Memory B cell (primary cell): ENCODE measurements at regions not wholly inside any gene's neighbourhood (a gene's known extent, or its start where the extent isn't known, plus 50 kb on each side); places are given as distances from the start of the nearest gene placed in this dataset.
A peak's percentile ranks its signal among the peaks of the same experiment; 100 is the strongest.
"Not testable (repeated sequence)": the region's sequence is repeated elsewhere in the genome, so short reads cannot be mapped to it uniquely, and the experiment has no call there.

Source experiments
- ATAC-seq: fragments of 150-1000 bp; cut with Tn5 transposase; 2 replicates; pipeline ENCODE4 v1.10.0; 2021; ENCODE audit warnings: low read depth, mild to moderate bottlenecking, moderate library complexity
- DNase-seq, 2 donors: peaks; one replicate each; pipeline ENCODE4 v3.0.0; 2022; ENCODE audit warnings: low spot score in 2 of 2
- H3K27ac Mint-ChIP-seq: one replicate; pipeline ENCODE4 v1.8.0; 2022; ENCODE audit warnings: mild to moderate bottlenecking, moderate library complexity, mixed read lengths
- H3K27me3 Mint-ChIP-seq: one replicate; pipeline ENCODE4 v1.8.0; 2022; ENCODE audit warnings: mixed read lengths
- H3K36me3 Mint-ChIP-seq: one replicate; pipeline ENCODE4 v1.8.0; 2022; ENCODE audit warnings: mild to moderate bottlenecking, mixed read lengths
- H3K4me1 Mint-ChIP-seq: one replicate; pipeline ENCODE4 v1.8.0; 2022; ENCODE audit warnings: mixed read lengths
- H3K4me3 Mint-ChIP-seq: one replicate; pipeline ENCODE4 v1.8.0; 2022; ENCODE audit warnings: mild to moderate bottlenecking, moderate library complexity, mixed read lengths
- H3K9me3 Mint-ChIP-seq: one replicate; pipeline ENCODE4 v1.8.0; 2022; ENCODE audit warnings: mixed read lengths

DNA sequence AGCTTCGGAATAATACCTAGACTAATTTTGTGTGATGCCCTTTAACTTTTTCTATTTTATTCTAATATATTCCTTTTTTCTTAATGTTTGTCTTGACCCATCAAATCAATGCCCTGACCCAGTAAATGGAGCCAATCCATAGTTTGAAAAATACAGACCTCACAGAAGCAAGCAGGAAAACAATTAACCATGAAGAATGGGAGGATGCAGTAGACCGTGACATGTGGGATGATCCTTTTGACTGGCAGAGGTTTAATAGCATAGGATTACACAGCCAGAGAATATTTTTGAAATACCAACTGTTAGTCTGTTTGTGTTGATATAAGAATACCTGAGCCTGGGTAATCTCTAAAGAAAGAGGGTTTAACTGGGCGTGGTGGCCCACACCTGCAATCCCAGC is 142.6 kb upstream of the NEBL start:
- no peak overlapping the region for H3K4me3 Mint-ChIP-seq
- H3K27ac Mint-ChIP-seq = no peak overlapping the region
- peaks cover 3% of the 10 kb centered on the region for H3K4me1 Mint-ChIP-seq
- peaks cover 3% of the 10 kb centered on the region for H3K27me3 Mint-ChIP-seq
- H3K36me3 Mint-ChIP-seq = no peaks in the 10 kb centered on the region
- no peaks in the 10 kb centered on the region for H3K9me3 Mint-ChIP-seq
- ATAC-seq (no peak), DNase-seq (no peak)

DNA sequence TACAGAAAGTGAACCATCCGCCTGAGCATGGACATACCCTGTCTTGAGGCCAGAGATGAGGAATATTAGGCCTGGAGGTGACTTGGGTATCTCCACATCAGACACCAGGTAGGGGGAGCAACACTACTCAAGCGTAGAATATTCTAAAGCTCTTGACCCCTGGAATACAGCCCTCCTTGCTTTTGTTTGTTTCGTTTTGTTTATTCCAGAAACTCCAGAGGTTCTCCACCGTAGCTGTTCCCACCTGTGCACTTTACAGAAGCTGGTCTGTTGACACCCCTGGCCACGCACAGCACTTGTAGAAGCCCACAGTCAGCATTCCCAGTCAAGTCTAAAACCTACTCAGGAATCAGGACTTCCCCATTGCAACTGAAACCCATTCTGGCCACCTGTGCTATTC is 139.6 kb upstream of the NEBL start:
- ATAC-seq = no peak
- Mint-ChIP-seq H3K9me3 (no peaks in the 10 kb centered on the region), H3K4me3 (no peak overlapping the region), H3K27ac (no peak overlapping the region), H3K36me3 (no peaks in the 10 kb centered on the region), H3K4me1 (peaks cover 3% of the 10 kb centered on the region), H3K27me3 (peaks cover 2% of the 10 kb centered on the region)
- DNase-seq = no peak

DNA sequence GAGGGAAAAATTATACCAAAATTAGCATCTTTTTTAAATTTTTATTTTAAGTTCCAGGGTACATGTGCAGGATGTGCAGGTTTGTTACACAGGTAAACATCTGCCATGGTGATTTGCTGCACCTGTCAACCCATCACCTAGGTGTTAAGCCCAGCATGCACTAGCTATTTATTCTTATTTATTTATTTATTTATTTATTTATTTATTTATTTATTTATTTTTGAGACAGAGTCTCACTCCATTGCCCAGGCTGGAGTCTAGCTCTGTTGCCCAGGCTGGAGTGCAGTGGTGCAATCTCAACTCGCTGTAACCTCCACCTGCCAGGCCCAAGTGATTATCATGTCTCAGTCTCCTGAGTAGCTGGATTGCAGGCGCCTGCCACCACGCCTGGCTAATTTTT is 137.7 kb upstream of the NEBL start:
- not testable (repeated sequence) for H3K4me1 Mint-ChIP-seq, H3K27me3 Mint-ChIP-seq, H3K9me3 Mint-ChIP-seq, H3K36me3 Mint-ChIP-seq, H3K4me3 Mint-ChIP-seq, H3K27ac Mint-ChIP-seq, DNase-seq, ATAC-seq

DNA sequence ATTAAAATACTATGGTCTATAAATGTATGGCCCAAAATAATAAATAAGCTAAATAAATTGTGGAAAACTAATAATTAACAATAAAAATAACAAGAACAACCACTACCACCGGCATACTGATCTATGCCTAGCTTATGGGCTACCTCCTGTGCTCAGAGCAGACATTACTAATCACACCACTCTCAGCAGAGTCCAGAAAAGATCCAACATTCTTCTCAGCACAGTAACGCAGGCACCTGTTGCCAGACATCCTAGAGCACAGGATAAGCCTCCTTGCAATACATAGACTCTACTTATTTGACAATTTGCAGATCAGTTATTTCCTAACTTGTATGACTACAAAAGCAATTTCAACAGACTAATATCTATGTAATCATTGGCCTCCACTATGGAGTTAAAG is 137.1 kb upstream of the NEBL start:
- Mint-ChIP-seq H3K27ac (no peak overlapping the region), H3K4me1 (peaks cover 3% of the 10 kb centered on the region), H3K27me3 (no peaks in the 10 kb centered on the region), H3K4me3 (no peak overlapping the region), H3K36me3 (no peaks in the 10 kb centered on the region), H3K9me3 (no peaks in the 10 kb centered on the region)
- no peak for DNase-seq
- no peak for ATAC-seq

DNA sequence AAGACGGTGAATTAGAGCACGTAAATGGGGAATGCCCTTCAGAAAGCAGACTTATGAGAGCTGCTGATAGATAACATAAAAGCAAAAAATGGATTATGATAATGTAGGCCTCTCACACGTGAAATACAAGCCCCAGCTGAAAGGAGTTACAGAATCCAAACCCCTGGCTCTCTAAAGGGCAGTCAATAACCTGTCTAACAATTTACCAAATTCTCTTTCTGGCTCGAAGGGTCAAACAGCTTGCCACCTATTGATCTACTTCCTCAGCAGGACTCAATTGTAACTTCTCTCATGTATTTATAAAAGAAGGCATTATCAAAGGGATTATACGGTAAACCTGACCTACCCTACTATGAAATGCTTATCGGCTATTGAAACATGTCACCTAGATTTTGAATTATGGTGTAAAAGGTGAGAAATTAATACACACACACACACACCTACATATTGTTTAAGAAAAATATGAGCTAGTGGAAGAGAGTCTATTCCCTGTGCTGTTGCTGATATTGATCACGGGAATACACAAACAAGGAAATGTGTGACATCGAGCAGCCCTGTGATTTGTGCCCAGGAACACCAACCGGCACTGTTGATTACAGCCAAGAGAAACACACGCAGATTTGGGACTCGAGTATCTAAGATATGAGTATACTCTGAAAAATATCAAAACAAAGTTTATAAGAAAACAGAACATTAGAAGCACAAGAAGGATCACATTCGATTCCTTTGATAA is 135.6 kb upstream of the NEBL start:
- H3K27ac Mint-ChIP-seq = no peak overlapping the region
- ATAC-seq (no peak), DNase-seq (no peak)
- H3K27me3 Mint-ChIP-seq = no peaks in the 10 kb centered on the region
- H3K9me3 Mint-ChIP-seq = no peaks in the 10 kb centered on the region
- no peaks in the 10 kb centered on the region for H3K36me3 Mint-ChIP-seq
- H3K4me1 Mint-ChIP-seq = peaks cover 3% of the 10 kb centered on the region
- H3K4me3 Mint-ChIP-seq = no peak overlapping the region

DNA sequence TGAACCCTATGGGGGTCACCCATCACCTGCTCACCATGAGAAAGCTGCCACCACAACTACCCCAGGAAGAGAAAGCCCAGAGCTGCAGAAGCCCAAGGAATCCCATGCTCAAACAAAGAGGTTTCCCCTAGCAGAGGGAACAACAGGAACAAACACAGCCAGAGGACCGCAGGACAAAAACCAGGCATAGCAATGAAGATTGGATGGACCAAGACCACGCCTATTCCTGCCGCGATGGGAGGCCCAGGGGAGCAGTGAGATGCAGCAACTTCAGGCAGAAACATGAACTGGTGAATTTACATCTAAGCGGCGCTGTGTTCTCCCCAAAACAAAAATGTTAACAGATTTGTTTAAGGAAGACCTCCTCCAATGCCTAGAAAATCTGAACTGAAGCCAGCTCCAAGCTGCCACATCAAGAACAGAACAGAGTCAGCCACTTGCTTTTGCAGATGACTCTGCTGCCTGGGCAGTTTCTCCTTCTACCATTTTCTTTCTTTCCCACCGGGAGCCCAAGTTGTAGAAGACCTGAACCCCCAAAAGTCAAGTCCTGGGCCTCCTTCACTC is 134.2 kb upstream of the NEBL start:
- Mint-ChIP-seq H3K36me3 (no peaks in the 10 kb centered on the region), H3K27ac (no peak overlapping the region), H3K4me3 (no peak overlapping the region), H3K4me1 (no peaks in the 10 kb centered on the region), H3K27me3 (peaks cover 3% of the 10 kb centered on the region), H3K9me3 (no peaks in the 10 kb centered on the region)
- DNase-seq (no peak), ATAC-seq (no peak)

DNA sequence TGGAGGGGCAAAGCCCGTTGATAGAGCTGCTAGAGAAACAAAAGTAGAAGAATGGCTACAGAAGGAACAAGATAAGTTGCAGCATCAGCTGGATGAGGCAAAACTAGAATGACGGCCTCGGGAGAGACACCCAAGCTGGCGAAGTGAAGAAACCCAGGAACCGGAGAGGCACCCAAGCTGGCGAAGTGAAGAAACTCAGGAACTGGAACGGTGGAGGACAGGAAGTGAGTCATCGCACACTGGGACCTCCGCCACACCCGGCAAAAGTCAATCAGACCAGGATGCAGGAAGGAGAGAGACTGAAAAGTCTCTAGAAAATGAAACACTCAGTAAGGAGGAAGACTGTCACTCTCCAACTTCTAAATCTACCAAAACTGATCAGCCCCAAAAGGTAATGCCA is 133.0 kb upstream of the NEBL start:
- DNase-seq (no peak), ATAC-seq (no peak)
- H3K4me3 Mint-ChIP-seq = no peak overlapping the region
- no peaks in the 10 kb centered on the region for H3K36me3 Mint-ChIP-seq
- H3K9me3 Mint-ChIP-seq = no peaks in the 10 kb centered on the region
- H3K27me3 Mint-ChIP-seq = peaks cover 3% of the 10 kb centered on the region
- H3K4me1 Mint-ChIP-seq = no peaks in the 10 kb centered on the region
- no peak overlapping the region for H3K27ac Mint-ChIP-seq

DNA sequence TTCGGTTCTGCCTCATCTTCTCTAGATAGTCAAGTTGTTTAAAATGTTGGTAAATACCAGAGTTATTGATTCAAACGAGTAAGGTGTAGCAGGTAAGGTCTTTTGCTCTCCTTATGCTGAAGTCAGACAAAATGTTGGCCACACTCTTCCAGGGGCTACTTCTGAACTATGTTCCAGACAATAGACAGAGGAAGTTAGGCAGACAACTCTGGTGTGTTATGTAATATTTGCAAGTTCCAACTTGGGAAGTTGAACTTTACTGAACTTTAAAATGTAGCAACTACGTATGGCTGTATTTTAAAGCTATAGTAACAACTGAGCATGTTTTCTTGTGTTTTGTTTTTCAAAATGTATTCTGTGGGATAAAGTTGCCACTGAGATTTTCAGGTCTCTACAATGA is 125.7 kb upstream of the NEBL start:
- peaks cover 4% of the 10 kb centered on the region for H3K9me3 Mint-ChIP-seq
- peaks cover 5% of the 10 kb centered on the region for H3K4me1 Mint-ChIP-seq
- H3K36me3 Mint-ChIP-seq = peaks cover 3% of the 10 kb centered on the region
- peaks cover 6% of the 10 kb centered on the region for H3K27me3 Mint-ChIP-seq
- no peak overlapping the region for H3K4me3 Mint-ChIP-seq
- no peak for DNase-seq
- no peak overlapping the region for H3K27ac Mint-ChIP-seq
- ATAC-seq = no peak

DNA sequence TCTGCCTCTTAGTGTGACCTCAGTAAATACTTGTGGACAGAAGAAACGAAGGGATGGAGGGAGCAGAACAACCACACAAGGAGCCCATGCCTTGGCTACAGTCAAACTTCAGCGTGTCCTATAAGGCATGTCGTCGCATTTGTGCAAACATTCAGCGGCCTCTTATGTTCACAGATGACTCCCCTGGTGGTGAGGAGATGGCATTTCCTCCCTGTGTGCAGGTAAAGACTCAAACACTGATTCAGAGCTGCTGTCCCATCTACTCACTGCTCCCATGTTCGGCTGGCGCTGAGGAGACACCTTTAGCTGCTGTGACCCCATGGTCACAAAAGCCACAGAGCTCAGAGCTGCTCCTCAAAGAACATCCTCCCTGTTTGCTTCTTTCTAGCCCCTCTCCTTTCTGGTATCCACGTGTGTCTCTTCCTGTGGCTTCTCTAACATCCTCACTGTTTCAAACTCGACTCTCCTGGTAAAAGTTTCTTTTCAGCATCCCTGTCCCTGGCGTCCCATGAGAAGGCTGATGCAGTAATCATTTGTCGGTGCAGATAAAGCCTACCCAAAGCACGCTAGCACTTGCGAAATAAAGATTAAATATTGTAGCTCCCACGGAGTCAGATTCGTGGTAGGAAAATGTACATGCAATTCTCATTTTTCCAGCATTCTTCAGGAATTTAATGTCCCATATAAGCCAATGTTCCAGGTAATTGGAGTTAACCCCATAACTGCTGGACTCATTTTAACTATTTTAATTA is 124.9 kb upstream of the NEBL start:
- H3K4me1 Mint-ChIP-seq = peaks cover 5% of the 10 kb centered on the region
- ATAC-seq (no peak), DNase-seq (no peak)
- peaks cover 6% of the 10 kb centered on the region for H3K27me3 Mint-ChIP-seq
- no peak overlapping the region for H3K27ac Mint-ChIP-seq
- H3K4me3 Mint-ChIP-seq = no peak overlapping the region
- H3K9me3 Mint-ChIP-seq = peaks cover 4% of the 10 kb centered on the region
- peaks cover 3% of the 10 kb centered on the region for H3K36me3 Mint-ChIP-seq

DNA sequence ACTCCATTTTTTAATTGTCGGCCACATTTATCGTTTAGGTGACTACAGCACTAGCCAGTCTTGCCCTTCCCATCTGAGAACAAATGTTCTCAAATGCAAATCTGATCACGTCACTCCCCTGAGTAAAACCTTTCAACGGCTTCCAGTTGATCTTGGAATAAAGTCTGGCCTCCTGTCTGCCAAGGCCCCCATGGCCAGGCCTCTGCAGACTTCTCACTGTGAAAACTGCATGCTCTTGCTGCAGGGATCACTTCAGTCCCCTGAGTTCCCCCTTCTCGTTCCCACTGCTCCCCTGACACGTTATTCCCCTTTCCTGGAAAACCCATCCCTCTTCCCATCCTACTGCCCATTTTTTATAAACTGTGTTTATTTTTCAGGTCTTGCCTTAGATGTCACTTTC is 124.1 kb upstream of the NEBL start:
- no peak for ATAC-seq
- Mint-ChIP-seq H3K4me1 (peaks cover 5% of the 10 kb centered on the region), H3K4me3 (no peak overlapping the region), H3K27ac (no peak overlapping the region), H3K27me3 (peaks cover 4% of the 10 kb centered on the region), H3K9me3 (peaks cover 4% of the 10 kb centered on the region), H3K36me3 (peaks cover 3% of the 10 kb centered on the region)
- no peak for DNase-seq

DNA sequence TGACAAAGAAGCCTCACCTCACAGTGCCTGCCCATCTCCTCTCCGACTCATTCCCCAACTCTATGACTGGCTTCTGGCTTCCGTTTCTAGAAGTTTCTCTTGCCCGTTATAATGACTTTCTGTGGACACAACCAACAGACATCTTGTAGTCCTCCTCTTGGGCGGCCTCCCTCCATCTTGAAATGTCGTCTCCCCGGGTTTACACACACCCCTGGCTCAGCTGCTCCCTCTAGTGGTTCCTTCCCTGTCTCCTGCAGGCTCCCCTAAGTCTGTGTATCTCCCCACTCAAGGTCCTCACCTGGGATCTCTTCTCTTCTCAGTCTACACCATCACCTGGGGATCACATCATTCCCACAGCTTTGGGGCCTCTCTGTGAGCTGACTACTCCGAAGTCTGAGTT is 123.4 kb upstream of the NEBL start:
- DNase-seq (peak; percentile 24 to 44), ATAC-seq (peak; percentile 64)
- Mint-ChIP-seq H3K27me3 (peaks cover 4% of the 10 kb centered on the region), H3K27ac (no peak overlapping the region), H3K36me3 (peaks cover 3% of the 10 kb centered on the region), H3K4me1 (peaks cover 5% of the 10 kb centered on the region), H3K4me3 (no peak overlapping the region), H3K9me3 (peaks cover 4% of the 10 kb centered on the region)

DNA sequence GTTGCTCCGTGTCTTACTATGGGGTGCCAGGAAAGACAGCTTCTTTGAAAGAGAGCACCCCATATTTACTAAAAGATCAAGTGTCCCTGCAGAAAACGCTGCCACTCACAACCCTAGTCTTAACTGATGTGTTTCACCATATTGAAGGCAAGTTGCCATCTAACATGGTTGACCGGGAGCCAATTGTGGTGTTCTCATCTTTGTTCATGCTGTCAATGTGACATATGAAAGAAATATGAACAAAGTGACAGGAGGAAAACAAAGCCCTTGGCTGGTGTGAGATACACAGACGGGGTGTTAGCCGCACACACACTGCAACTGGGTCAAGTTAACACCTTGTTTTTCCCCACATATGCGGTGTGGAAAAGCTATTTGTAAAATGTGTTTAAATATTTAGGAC is 122.3 kb upstream of the NEBL start:
- Mint-ChIP-seq H3K27me3 (peaks cover 4% of the 10 kb centered on the region), H3K27ac (no peak overlapping the region), H3K36me3 (peaks cover 3% of the 10 kb centered on the region), H3K4me1 (peaks cover 5% of the 10 kb centered on the region), H3K9me3 (peaks cover 4% of the 10 kb centered on the region), H3K4me3 (no peak overlapping the region)
- ATAC-seq (no peak), DNase-seq (no peak)

DNA sequence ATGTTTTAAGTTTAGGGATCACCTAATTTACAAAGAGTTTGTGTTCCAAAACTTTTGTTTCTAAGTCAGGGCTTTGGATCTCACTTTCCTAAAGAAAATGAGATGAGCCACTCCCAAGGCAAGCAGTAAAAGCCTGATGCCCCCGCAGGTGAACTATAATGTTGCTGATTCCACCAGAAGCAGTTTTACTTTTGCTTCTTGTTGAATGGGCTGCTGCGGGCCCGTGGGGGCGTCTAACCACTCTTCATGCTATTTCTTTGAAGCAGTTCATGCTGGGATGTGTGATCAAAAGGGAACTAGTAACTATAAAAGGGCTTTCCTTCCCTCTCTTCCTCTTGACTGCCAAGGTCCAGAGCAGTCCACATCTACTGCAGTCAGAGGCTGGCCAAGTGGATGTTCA is 118.7 kb upstream of the NEBL start:
- peaks cover 3% of the 10 kb centered on the region for H3K36me3 Mint-ChIP-seq
- H3K27me3 Mint-ChIP-seq = peaks cover 10% of the 10 kb centered on the region
- DNase-seq = no peak
- no peak overlapping the region for H3K27ac Mint-ChIP-seq
- peaks cover 5% of the 10 kb centered on the region for H3K4me1 Mint-ChIP-seq
- no peak for ATAC-seq
- H3K4me3 Mint-ChIP-seq = no peak overlapping the region
- H3K9me3 Mint-ChIP-seq = peaks cover 4% of the 10 kb centered on the region

DNA sequence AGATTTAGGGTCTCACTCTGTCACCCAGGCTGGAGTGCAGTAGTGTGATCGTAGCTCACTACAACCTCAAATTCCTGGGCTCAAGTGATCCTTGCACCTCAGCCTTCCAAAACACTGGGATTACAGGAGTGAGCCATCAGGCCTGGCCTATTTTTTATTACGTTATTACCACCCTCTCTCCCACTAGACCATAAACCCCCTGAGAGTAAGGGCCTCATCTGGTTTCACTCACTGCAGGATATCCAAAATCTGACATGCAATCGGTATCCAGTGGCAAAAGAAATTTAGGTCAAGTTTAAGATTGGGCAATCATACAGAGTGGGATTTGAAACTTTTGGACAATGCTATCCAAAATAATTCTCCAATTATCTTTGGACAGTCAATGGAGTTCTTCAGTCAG is 117.0 kb upstream of the NEBL start:
- Mint-ChIP-seq H3K4me3 (no peak overlapping the region), H3K27me3 (peaks cover 8% of the 10 kb centered on the region), H3K9me3 (no peaks in the 10 kb centered on the region), H3K36me3 (no peaks in the 10 kb centered on the region), H3K27ac (no peak overlapping the region), H3K4me1 (no peaks in the 10 kb centered on the region)
- DNase-seq (no peak), ATAC-seq (no peak)
